ENCODE measurements at regions not wholly inside any gene's neighbourhood (a gene's known extent, or its start where the extent isn't known, plus 50 kb on each side); places are given as distances from the start of the nearest gene placed in this dataset.
"Not testable (repeated sequence)": the region's sequence is repeated elsewhere in the genome, so short reads cannot be mapped to it uniquely, and the experiment has no call there.

DNA sequence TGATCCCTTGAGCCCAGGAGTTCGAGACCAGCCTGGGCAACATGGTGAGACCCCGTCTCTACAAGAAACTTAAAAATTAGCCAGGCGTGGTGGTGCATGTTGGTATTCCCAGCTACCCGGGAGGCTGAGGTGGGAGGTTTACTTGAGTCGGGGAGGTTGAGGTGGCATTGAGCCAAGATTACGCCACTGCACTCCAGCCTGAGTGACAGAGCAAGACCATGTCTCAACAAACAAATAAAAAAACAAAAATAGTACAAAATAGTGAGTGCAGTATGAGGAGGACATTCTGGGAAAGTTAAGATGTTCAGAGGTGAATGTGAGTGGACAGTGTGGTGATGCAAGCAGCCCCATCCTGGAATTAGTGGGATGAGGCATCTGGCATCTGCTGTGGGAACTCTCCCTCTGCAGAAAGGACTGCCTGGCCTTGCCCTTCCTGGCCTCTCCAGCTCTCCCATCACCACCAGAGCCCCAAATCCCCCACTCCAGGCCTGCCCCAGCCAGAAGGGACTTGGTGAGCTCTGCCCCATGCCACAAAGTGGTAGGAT, 96.6 kb upstream of the PARD3 start:
- DNase-seq, result peak in 1 of 10 donors; percentile 31
- intact Hi-C loops (cut with DNase I), result no loop called here

DNA sequence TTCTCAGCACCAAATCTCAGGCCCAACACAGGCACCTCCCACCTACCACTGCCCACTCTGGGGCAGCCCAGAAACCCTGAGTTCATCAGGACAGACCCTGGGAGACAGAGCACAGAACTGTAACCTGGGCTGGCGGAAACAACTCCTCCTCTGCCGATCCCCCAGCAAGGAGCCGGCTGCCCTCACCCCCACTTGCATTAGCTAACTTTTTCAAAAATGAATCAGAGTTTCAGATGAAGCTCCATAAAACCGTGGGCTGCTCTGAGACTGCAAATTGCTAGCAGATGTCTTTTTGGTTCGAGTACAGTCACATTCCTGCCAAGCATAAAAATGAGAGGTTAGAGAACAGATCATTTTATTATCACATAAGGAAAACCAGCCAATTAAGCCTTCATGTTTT, 93.4 kb upstream of the PARD3 start:
- peak in 4 of 10 donors; percentile 12 to 73 (median 48) for DNase-seq
- intact Hi-C loops (cut with DNase I), result no loop called here

DNA sequence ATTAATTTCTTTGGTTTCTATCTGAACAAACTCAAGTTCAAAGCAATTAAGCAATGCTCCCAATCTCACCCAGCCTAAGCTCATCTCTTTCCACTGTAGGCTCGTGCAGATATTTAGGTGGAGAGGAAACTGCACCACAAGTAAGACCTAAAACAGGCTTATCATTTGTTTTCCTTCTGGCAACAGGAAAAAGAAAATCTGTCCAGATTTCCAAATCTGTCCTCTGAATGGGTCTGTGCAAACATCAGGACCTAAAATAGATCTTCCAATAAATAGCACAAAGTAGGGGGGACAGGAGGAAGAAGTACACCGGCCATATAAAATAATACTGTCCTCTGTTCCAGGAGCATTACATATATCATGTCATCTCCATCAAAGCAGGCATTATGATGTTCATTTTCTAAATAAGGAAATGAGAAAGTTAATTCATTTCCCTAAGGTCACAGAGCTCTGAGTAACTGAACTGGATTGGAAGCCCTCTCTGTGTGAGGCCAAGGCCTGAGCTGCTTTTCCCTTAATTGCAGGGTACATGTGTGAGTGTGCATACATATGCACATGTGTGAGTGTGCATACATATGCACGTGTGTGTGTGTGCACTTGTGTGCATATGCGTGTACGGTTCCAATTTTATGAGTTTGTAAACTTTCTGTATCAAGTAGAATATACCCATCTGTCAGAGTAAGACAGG, 92.8 kb upstream of the PARD3 start:
- DNase-seq, result no peak
- intact Hi-C loops (cut with DNase I), result no loop called here

DNA sequence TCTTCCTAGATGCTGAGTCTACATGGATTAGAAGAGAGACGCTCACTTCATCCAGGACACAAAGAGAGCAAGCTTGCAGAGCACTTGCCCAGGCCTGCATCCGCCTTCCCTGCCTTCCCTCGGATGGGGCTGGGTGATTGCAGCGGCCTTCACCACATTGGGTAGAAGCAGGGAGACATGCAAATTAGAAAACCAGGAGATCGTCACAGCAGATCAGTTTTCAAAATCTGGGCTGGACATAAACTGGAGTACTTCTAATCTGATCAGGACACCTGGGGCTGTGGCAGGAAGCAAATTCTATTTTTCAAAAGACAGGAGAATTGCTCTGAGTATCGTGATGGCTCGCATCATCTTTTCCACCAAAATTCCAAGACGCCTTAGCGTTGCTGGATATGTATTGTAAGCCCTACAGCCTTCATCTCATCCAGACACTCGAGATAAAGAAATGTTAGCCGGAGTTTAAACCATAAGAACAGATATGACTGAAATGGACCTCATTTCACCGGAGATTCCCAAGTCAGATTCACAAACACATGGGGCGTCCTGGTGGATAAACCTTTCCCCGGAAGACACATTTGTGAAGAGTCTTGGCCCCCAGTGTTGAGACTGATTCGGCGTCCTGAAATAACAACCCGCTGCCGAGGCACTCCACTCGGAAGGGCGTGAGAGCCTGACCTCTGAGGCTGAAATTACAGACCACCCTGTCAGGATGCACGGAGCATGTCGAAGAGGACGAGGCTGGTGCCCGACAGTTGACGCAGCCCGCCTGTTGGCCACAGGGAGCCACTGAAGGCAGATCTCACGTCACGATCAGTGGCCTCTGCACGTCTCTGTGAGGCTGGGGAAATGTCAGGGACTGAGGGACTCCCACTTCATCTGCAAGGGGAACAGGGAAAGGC, 91.2 kb upstream of the PARD3 start:
- DNase-seq, result peak in 2 of 10 donors; percentile 61 to 62
- intact Hi-C loops (cut with DNase I), result no loop called here

DNA sequence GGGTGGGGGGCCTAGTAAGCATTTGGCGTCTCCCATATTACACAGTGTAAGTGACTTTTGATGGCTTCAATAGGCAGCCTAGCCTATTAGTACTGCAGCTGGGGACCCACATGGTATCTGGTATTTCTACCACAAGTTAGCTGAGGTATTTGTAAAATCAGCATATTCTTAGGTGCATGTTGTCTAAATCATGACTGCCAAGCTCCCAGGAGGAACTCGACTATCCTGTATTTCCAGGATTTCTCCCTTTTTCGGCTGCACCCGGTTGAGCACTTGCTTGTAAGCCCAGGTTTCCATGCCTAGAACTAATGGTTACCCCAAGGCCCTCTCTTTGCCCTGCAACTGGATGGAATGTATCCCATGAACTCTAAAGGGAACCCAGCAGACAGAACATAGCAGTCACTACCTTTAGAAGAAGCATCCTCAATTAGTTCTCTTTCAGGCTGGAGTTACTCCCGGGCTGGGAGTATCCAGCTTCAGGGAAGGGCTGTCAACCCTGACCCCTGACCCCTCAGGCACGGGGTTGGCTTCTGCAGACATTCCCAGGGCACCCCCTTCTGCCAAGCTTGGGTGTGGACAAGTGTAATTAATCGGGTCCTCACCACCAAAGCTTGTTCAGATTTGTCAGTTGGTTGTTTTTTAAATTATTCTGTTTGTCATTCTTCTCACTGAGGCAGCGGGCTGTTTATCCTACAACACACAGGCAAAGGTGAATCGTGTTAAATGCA, 90.3 kb upstream of the PARD3 start:
- DNase-seq, result no peak
- intact Hi-C loops (cut with DNase I), result no loop called here

DNA sequence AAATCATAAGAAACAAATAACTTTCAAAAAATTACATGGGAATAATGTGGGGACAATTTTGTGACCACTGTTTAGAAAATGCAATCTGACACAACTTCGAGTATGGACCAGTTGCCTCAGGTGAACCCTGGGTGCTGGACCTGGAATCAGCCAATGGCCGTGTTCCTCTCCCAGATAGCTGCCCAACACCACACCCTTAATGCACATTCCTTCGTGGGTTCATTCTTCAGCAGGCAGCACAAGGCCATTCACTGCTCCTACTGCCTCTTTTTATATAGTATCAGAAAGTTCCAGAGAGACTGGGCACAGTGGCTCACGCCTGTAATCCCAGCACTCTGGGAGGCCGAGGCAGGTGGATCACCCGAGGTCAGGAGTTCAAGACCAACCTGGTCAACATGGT, 89.1 kb upstream of the PARD3 start:
- no peak for DNase-seq
- intact Hi-C loops (cut with DNase I), result no loop called here

DNA sequence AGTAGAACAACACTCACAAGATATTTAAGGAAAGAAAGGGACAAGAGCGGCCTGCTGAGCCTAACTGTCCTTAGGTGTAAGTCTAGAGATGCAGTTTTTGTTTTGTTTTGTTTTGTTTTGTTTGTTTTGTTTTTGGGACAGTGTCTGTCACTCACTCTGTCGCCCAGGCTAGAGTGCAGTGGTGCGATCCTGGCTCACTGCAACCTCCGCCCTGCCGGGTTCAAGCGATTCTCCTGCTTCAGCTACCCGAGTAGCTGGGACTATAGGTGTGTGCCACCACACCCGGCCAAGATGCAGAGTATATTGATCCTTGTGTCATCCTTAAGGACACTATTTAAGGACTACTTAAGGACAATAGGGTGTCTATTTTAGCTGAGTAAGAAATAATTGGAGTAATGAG, 84.1 kb upstream of the PARD3 start:
- intact Hi-C loops (cut with DNase I), result no loop called here
- no peak for DNase-seq

DNA sequence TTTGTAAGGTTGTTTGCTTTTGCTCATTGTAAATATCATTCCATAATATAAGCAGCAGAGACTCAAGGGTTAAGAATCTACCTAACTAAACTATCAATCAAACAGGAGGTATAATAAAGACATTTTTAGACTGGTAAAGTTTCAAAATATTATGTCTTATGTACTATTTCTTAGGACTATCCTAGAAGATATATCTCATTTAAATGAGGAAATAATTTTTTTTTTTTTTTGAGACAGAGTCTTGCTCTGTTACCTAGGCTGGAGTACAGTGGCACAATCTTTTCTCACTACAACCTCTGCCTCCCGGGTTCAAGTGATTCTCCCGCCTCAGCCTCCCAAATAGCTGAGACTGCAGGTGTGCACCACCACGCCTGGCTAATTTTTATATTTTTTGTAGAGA, 80.9 kb upstream of the PARD3 start:
- no peak for DNase-seq
- intact Hi-C loops (cut with DNase I), result no loop called here

DNA sequence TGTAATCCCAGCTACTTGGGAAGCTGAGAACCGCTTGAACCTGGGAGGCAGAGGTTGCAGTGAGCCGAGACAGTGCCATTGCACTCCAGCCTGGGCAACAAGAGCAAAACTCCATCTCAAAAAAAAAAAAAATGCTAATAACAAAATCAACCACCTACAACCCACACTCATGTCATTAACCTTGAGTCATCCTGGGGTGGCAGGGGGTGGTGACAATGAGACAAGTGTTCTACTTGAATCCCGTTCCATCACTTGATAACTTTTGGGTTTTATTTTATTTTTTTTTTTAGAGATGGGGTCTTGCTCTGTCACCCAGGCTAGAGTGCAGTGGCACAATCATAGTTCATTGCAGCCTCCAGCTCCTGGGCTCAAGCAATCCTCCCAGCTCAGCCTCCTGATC, 80.0 kb upstream of the PARD3 start:
- DNase-seq; intact Hi-C loops (cut with DNase I): not testable (repeated sequence)

DNA sequence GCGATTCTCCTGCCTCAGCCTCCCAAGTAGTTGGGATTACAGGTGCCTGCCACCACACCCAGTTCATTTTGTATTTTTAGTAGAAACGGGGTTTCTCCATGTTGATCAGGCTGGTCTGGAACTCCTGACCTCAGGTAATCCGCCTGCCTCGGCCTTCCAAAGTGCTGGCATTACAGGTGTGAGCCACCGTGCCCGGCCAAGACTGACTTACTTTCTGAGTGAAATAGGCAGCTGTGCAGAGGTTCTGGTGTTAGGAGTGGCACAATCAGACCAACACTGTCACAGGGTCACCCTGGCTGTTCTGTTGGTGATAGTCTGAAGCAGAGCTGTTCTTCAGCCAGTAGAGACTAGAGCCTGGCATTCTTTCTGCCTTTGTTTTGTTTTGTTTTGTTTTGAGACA, 77.4 kb upstream of the PARD3 start:
- DNase-seq; intact Hi-C loops (cut with DNase I): not testable (repeated sequence)

DNA sequence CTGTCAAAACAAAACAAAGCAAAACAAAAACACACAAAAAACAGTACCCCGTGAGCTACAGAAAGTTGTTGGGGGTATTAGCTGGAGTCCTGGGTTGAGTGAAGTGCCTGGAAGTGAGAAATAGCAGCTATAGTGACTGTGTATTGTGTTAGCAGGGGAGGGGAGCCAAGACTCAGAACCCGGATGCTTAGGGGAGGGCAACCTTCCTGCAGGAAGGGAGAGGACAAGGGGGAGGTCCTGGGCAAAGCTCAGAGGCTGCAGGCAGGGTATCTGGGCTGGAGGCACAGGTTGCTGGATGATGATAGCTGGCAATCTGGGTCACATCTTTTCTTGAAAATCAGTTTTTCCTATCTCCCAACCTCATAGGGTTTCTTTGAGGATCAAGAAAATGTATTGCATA, 75.8 kb upstream of the PARD3 start:
- intact Hi-C loops (cut with DNase I), result no loop called here
- DNase-seq, result no peak

DNA sequence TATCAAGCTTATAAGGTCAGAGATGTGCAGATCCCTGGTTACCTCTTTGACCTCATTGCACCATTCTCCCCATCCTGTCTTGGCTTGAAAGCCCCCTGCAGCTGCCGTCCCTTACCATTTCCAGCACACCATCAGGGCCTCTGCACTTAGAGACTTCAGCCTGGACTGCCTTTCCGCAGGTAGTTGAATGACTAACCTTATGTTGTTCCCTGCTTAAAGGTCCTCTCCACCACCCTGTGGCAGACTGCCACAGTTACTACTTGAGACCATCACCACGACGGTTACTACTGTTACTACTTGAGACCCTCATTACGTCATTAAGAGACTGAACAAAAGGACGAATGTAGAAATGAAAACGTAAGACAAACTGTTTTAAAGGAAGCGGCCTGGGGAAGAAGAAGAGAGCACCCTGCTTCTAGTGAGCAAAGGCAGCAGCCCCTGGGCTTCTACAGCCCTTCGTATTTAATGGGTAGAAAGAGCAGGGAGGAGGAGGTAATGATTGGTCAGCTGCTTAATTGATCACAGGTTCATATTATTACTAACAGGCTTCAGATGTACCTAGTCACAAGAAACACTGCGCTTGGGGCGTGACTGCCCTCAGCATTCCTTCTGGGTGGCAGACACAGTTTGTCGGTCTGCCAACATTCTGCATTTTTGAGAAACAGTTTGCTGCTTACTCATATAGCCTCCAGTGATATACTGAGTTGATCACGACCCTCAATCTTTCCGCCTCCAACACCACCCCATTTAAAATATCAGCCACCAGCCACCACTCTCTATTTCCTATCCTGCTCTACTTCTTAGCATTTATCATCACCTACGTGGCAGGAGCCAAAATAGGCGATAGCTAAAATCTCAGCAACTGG, 74.1 kb upstream of the PARD3 start:
- intact Hi-C loops (cut with DNase I), result no loop called here
- peak in 1 of 10 donors; percentile 30 for DNase-seq

DNA sequence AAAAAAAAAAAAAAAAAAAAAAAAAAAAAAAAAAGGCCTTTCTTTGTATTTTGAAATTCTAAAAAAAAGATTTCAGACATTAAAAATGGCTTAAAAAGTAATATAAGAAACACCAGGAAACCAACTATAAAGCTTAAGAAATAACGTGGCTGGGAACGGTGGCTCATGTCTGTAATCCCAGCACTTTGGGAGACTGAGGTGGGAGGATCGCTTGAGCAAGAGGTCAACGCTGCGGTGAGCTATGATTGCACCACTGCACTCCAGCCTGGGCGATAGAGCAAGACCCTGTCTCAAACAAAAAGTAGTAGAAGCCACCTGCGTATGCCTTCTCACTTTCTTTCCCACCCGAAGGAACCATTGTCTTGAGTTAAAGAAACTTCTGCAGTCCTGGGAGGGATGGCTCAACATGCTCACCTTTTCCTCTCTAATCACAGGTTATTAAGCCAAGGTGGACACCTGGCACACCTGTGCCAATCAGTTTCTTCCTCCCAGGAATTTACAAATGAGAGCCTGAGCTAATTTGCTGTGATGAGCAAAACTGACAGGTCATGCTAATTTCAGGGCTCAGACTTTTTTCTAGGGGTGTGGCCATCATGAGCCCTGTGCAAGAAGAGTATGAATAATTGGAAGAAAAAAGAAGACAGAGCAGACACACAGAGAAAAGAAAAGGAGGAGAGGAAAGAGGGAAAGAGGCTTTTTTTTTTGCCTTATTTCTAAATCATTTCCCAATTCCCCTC, 72.0 kb upstream of the PARD3 start:
- DNase-seq, result no peak
- intact Hi-C loops (cut with DNase I), result no loop called here

DNA sequence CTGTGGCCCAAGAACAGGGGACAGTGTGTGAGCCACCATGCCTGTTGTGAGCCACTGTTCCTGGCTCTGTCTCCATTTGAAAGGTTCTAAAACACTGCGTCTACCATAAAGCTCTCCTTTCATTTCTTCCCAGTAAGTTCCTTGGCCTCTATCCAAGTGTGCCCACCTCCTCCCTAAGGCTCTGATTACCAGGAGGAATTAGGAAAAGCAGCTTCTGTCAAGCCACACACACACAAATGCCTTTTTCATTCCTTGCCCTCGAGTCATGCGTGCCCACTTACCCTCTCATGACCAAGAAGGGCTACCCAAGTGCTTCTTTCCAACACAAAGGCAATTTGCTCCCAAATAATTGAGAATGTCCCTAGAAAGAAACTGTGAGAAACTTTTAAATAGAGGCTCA, 70.8 kb upstream of the PARD3 start:
- intact Hi-C loops (cut with DNase I), result no loop called here
- DNase-seq, result no peak

DNA sequence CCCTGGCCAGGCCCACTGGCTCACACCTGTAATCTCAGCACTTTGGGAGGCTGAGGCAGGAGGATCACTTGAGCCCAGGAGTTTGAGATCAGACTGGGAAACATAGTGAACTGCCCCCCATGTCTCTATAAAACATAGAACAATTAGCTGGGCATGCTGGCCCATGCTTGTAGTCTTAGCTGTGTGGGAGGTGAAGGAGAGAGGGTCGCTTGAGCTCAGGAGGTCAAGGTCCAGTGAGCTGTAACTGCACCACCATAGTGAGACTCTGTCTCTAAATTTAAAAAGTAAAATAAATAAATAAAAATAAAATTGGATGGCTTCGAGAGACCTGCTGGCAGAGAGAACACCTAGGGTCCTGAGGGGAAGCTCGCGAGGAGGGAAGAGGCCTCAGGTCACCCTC, 69.9 kb upstream of the PARD3 start:
- intact Hi-C loops (cut with DNase I), result no loop called here
- no peak for DNase-seq

DNA sequence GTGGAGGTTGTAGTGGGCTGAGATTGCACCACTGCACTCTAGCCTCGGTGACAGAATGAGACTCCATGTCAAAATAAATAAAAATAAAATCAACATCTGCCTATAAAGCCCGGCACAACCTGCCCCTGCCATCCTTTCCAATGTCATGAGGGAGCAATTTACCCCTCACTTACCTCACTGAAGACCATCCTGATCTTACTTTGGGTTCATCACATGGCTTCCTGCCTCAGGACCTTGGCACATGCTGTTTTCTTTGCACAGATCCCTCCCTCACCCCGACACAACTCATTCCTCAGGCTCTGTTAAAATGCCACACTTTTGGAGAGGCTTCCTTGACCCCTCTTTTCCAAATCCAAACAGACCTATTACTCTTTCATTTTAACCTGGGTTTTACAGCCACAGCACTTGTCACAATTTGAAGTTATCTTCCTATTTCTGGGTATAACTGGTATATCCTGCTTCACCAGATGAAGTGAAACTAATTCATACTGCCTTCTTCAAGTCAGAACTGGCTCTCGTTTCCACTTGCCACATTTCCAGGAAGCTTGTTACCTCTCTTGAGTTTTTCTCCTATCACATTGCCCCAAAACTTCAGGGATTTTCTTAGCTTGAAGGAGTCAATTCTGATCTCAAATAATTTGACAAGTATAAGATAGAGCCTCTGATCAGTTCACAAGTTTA, 69.3 kb upstream of the PARD3 start:
- DNase-seq, result no peak
- intact Hi-C loops (cut with DNase I), result no loop called here

DNA sequence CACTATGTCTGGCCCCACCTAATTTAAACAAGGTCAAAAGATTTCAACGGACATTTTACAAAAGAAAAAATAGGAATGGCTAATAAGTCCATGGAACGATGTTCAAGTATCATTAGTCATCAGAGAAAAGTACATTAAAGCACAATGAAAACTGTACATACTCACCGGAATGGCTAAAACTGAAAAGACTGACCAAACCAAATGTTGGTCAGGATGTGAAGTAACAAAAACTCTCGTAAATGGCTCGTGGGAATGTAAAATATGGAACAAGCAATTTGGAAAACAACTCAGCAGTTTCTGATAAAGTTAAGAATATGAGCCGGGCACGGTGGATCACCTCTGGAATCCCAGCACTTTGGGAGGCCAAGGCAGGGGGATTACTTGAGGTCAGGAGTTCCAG, 65.7 kb upstream of the PARD3 start:
- no peak for DNase-seq
- intact Hi-C loops (cut with DNase I), result no loop called here

DNA sequence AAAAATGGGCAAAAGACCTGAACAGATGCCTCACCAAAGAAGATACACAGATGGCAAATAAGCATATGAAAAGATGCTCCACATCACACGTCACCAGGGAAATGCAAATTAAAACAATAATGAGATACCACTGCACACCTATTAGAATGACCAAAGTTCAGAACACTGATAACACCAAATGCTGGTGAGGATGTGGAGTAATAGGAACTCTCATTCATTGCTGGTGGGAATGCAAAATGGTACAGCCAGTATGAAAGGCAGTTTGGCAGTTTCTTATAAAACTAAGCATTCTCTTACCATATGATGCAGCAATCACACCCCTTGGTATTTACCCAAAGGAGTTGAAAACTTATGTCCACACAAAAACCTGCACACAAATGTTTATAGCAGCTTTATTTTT, 63.6 kb upstream of the PARD3 start:
- intact Hi-C loops (cut with DNase I); DNase-seq: not testable (repeated sequence)

DNA sequence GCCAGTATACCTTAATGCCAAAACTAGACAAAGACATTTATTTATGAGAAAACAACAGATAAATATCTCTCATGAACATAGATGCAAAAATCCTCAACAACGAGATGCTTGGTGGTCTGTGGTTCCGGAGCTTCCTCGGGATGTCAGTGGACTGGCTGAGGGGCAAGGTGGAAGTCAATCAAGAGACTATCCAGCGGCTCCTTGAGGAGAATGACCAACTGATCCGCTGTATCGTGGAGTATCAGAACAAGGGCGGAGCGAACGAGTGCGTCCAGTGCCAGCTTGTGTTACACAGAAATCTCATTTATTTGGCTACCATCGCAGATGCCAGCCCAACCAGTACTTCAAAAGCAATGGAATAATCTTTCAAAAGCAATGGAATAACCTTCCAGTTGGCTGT, 60.0 kb upstream of the PARD3 start:
- DNase-seq, result no peak
- intact Hi-C loops (cut with DNase I), result no loop called here

All from posterior cingulate gyrus (tissue), 11 donors.